Activated T-cell treated with anti-CD3 and anti-CD28 coated beads for 48 hours (primary cell): ENCODE measurements at regions not wholly inside any gene's neighbourhood (a gene's known extent, or its start where the extent isn't known, plus 50 kb on each side); places are given as distances from the start of the nearest gene placed in this dataset.
"Not testable (repeated sequence)": the region's sequence is repeated elsewhere in the genome, so short reads cannot be mapped to it uniquely, and the experiment has no call there.

Experiments
- DNase-seq: peaks from one replicate; pipeline ENCODE4 v3.0.0-alpha.2; 2020; ENCODE audit warnings: low read depth

- DNase-seq: no peak
Measured at GRCh38 chr12:60714141-60714900, 1118.5 kb downstream of the SLC16A7 start.

GRCh38 chr12:60724475-60724874 is 1128.6 kb downstream of the SLC16A7 start:
- no peak for DNase-seq

- DNase-seq: no peak
Measured at GRCh38 chr12:60724984-60725383, 1129.2 kb downstream of the SLC16A7 start.

- no peak for DNase-seq
Measured at GRCh38 chr12:60752589-60752988, 1156.8 kb downstream of the SLC16A7 start.

GRCh38 chr12:60758224-60758623 is 1162.4 kb downstream of the SLC16A7 start:
- DNase-seq: no peak

- DNase-seq: no peak
Measured at GRCh38 chr12:60760965-60761364, 1165.1 kb downstream of the SLC16A7 start.

GRCh38 chr12:60801166-60801565 is 1205.3 kb downstream of the SLC16A7 start:
- DNase-seq: not testable (repeated sequence)

GRCh38 chr12:60803147-60803546 is 1207.3 kb downstream of the SLC16A7 start:
- no peak for DNase-seq

- no peak for DNase-seq
Measured at GRCh38 chr12:60805364-60805763, 1209.5 kb downstream of the SLC16A7 start.

- DNase-seq: no peak
Measured at GRCh38 chr12:60819794-60820193, 1224.0 kb downstream of the SLC16A7 start.

GRCh38 chr12:60822580-60822979 is 1226.8 kb downstream of the SLC16A7 start:
- DNase-seq: no peak

GRCh38 chr12:60830381-60830780 is 1234.6 kb downstream of the SLC16A7 start:
- DNase-seq: no peak

GRCh38 chr12:60832290-60832689 is 1236.5 kb downstream of the SLC16A7 start:
- DNase-seq: no peak

GRCh38 chr12:60834372-60834771 is 1238.5 kb downstream of the SLC16A7 start:
- no peak for DNase-seq

- DNase-seq: no peak
Measured at GRCh38 chr12:60834806-60835205, 1239.0 kb downstream of the SLC16A7 start.

GRCh38 chr12:60836651-60837050 is 1240.8 kb downstream of the SLC16A7 start:
- no peak for DNase-seq

GRCh38 chr12:60842181-60842580 is 1246.4 kb downstream of the SLC16A7 start:
- no peak for DNase-seq

GRCh38 chr12:60844101-60844500 is 1248.3 kb downstream of the SLC16A7 start:
- no peak for DNase-seq

GRCh38 chr12:60844875-60845274 is 1249.0 kb downstream of the SLC16A7 start:
- DNase-seq: no peak

- no peak for DNase-seq
Measured at GRCh38 chr12:60845696-60846095, 1249.9 kb downstream of the SLC16A7 start.

- no peak for DNase-seq
Measured at GRCh38 chr12:60847281-60847680, 1251.5 kb downstream of the SLC16A7 start.

- no peak for DNase-seq
Measured at GRCh38 chr12:60849723-60850122, 1253.9 kb downstream of the SLC16A7 start.

GRCh38 chr12:60853407-60853806 is 1257.6 kb downstream of the SLC16A7 start:
- DNase-seq: no peak

GRCh38 chr12:60863421-60863820 is 1267.6 kb downstream of the SLC16A7 start:
- DNase-seq: no peak
